Keratinocyte (primary cell): ENCODE measurements at regions not wholly inside any gene's neighbourhood (a gene's known extent, or its start where the extent isn't known, plus 50 kb on each side); places are given as distances from the start of the nearest gene placed in this dataset.

ENCODE experiments used
- DNase-seq: peaks from one replicate; pipeline ENCODE4 v3.0.0-alpha.2; 2011; ENCODE audit warnings: low read depth, missing footprints, low spot score
- FAIRE-seq: peaks from 2 replicates; lab custom pipeline; 2011; peaks lifted over from hg19 to GRCh38; lab: Jason Lieb, UNC
- H2AFZ ChIP-seq: 2 replicates; pipeline ENCODE4 v1.6.0; 2012; ENCODE audit warnings: low read length, control low read depth, inconsistent platforms; ENCODE audit not compliant: control insufficient read depth
- H3K27ac ChIP-seq: 2 replicates; pipeline ENCODE4 v1.5.1; 2011; ENCODE audit warnings: low read length; ENCODE audit not compliant: control insufficient read depth, insufficient read depth
- H3K27me3 ChIP-seq: 3 replicates; pipeline ENCODE4 v1.6.0; 2011; ENCODE audit warnings: low read length; ENCODE audit not compliant: control insufficient read depth, insufficient read depth; ENCODE audit errors: extremely low read depth
- H3K36me3 ChIP-seq, 2 experiments: 2 replicates in 1 of 2; 3 replicates in 1 of 2; pipeline ENCODE4 v1.5.1; 2011; ENCODE audit warnings: low read length in 2 of 2, mild to moderate bottlenecking in 1 of 2; ENCODE audit not compliant: control insufficient read depth in 2 of 2, insufficient read depth in 2 of 2; ENCODE audit errors: extremely low read depth in 1 of 2
- H3K4me1 ChIP-seq: 3 replicates; pipeline ENCODE4 v1.5.1; 2011; ENCODE audit warnings: low read length; ENCODE audit not compliant: control insufficient read depth, insufficient read depth; ENCODE audit errors: extremely low read depth
- H3K4me2 ChIP-seq: 3 replicates; pipeline ENCODE4 v1.6.0; 2011; ENCODE audit warnings: low read depth, low read length; ENCODE audit not compliant: control insufficient read depth, insufficient read depth; ENCODE audit errors: extremely low read depth
- H3K4me3 ChIP-seq, 3 experiments: fragments of 200-600 bp in 1 of 3; sonication (generic) in 1 of 3; 2 replicates in 2 of 3; 3 replicates in 1 of 3; pipeline ENCODE4 v1.5.1; 2011 to 2016; ENCODE audit warnings: low read length in 3 of 3, mild to moderate bottlenecking in 3 of 3, control low read depth in 2 of 3, inconsistent platforms in 1 of 3, low read depth in 1 of 3, mixed read lengths in 1 of 3, mixed run types in 1 of 3, moderate library complexity in 1 of 3; ENCODE audit not compliant: control insufficient read depth in 2 of 3, insufficient read depth in 2 of 3; ENCODE audit errors: extremely low read depth in 1 of 3
- H3K79me2 ChIP-seq: 2 replicates; pipeline ENCODE4 v1.6.0; 2012; ENCODE audit warnings: low read length; ENCODE audit not compliant: control insufficient read depth, insufficient read depth
- H3K9ac ChIP-seq: 3 replicates; pipeline ENCODE4 v1.6.0; 2011; ENCODE audit warnings: low read length; ENCODE audit not compliant: control insufficient read depth, insufficient read depth; ENCODE audit errors: extremely low read depth
- H3K9me1 ChIP-seq: 3 replicates; pipeline ENCODE4 v1.6.0; 2011; ENCODE audit warnings: low read length; ENCODE audit not compliant: control insufficient read depth, insufficient read depth; ENCODE audit errors: extremely low read depth
- H3K9me3 ChIP-seq: 2 replicates; pipeline ENCODE4 v1.5.1; 2012; ENCODE audit warnings: low read depth, low read length; ENCODE audit not compliant: control insufficient read depth
- H4K20me1 ChIP-seq: 3 replicates; pipeline ENCODE4 v1.6.0; 2011; ENCODE audit warnings: low read length; ENCODE audit not compliant: control insufficient read depth, insufficient read depth; ENCODE audit errors: extremely low read depth
- EZH2 ChIP-seq: IDR thresholded peaks from one replicate; pipeline ENCODE4 v1.6.1; 2012; ENCODE audit warnings: inconsistent platforms, mild to moderate bottlenecking, low read length, moderate library complexity
- dilution Hi-C: fragments of 300-500 bp; cut with MboI; formaldehyde crosslinking; loops from one replicate; pipeline ENCODE4 v1.7.0; 2020; ENCODE audit warnings: low sequenced_read_pairs; ENCODE audit not compliant: extremely low pct_ligation_motif_present
- TF ChIP-seq, protein P1 (sequence below), 3 experiments: IDR thresholded peaks in 1 of 3; conservative IDR thresholded peaks in 1 of 3; optimal IDR thresholded peaks in 1 of 3; 2 replicates in 2 of 3; 3 replicates in 1 of 3; pipeline versions ENCODE3 to v1.5.1; 2011; ENCODE audit warnings: low read length in 3 of 3, mild to moderate bottlenecking in 3 of 3, moderate library complexity in 2 of 3, control low read depth in 1 of 3, inconsistent platforms in 1 of 3; ENCODE audit not compliant: insufficient read depth in 2 of 3; ENCODE audit errors: extremely low read depth in 1 of 3

- H3K27ac ChIP-seq: no peak overlapping the region
- H3K9me1 ChIP-seq: no peaks in the 10 kb centered on the region
- H2AFZ ChIP-seq: no peak overlapping the region
- H3K4me2 ChIP-seq: no peak overlapping the region
- H3K4me3 ChIP-seq: no peak overlapping the region
- H3K27me3 ChIP-seq: no peaks in the 10 kb centered on the region
- dilution Hi-C loops: no loop called here
- H3K9me3 ChIP-seq: no peaks in the 10 kb centered on the region
- H3K79me2 ChIP-seq: no peaks in the 10 kb centered on the region
- no peaks in the 10 kb centered on the region for H3K4me1 ChIP-seq
- no peaks in the 10 kb centered on the region for H3K36me3 ChIP-seq
- DNase-seq (no peak), FAIRE-seq (no peak)
- no peaks in the 10 kb centered on the region for H4K20me1 ChIP-seq
- no peak overlapping the region for H3K9ac ChIP-seq
- no peak for TF ChIP-seq EZH2
- TF ChIP-seq, protein P1, sequence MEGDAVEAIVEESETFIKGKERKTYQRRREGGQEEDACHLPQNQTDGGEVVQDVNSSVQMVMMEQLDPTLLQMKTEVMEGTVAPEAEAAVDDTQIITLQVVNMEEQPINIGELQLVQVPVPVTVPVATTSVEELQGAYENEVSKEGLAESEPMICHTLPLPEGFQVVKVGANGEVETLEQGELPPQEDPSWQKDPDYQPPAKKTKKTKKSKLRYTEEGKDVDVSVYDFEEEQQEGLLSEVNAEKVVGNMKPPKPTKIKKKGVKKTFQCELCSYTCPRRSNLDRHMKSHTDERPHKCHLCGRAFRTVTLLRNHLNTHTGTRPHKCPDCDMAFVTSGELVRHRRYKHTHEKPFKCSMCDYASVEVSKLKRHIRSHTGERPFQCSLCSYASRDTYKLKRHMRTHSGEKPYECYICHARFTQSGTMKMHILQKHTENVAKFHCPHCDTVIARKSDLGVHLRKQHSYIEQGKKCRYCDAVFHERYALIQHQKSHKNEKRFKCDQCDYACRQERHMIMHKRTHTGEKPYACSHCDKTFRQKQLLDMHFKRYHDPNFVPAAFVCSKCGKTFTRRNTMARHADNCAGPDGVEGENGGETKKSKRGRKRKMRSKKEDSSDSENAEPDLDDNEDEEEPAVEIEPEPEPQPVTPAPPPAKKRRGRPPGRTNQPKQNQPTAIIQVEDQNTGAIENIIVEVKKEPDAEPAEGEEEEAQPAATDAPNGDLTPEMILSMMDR (optimal IDR thresholded peaks at IDR 0.05 in 1 of 3, IDR thresholded peaks at IDR 0.05 in 1 of 3, conservative IDR thresholded peaks at IDR 0.05 in 1 of 3; ENCODE audit: extremely low read depth in 1 of 3, insufficient read depth in 2 of 3, low read length in 3 of 3): no peak
Observed at GRCh38 chr14:42090122-42090521, 483.4 kb downstream of the LRFN5 start.

GRCh38 chr14:42079911-42080310, 473.2 kb downstream of the LRFN5 start:
- Histone ChIP-seq H3K79me2 (no peaks in the 10 kb centered on the region), H2AFZ (no peak overlapping the region), H3K4me3 (no peak overlapping the region), H3K9me3 (no peaks in the 10 kb centered on the region), H3K9me1 (no peaks in the 10 kb centered on the region), H3K36me3 (no peaks in the 10 kb centered on the region), H3K27ac (no peak overlapping the region), H3K9ac (no peak overlapping the region), H4K20me1 (no peaks in the 10 kb centered on the region), H3K4me1 (no peaks in the 10 kb centered on the region), H3K4me2 (no peak overlapping the region), H3K27me3 (no peaks in the 10 kb centered on the region)
- dilution Hi-C loops: no loop called here
- TF ChIP-seq EZH2: no peak
- TF ChIP-seq, protein P1 (optimal IDR thresholded peaks at IDR 0.05 in 1 of 3, IDR thresholded peaks at IDR 0.05 in 1 of 3, conservative IDR thresholded peaks at IDR 0.05 in 1 of 3; ENCODE audit: extremely low read depth in 1 of 3, insufficient read depth in 2 of 3, low read length in 3 of 3): no peak
- no peak for FAIRE-seq
- no peak for DNase-seq
